22Rv1 (cell line): ENCODE measurements at regions not wholly inside any gene's neighbourhood (a gene's known extent, or its start where the extent isn't known, plus 50 kb on each side); places are given as distances from the start of the nearest gene placed in this dataset.

ENCODE experiments used
- CTCF ChIP-seq: fragments of 450-650 bp; IDR thresholded peaks from 2 replicates; pipeline ENCODE4 v1.5.1; 2017; ENCODE audit warnings: mild to moderate bottlenecking
- ZFX ChIP-seq: fragments of 450-650 bp; IDR thresholded peaks from 2 replicates; pipeline ENCODE4 v1.6.1; 2017; ENCODE audit warnings: antibody characterized with exemption, borderline replicate concordance

GRCh38 chr2:188898261-188898660 lies 75.9 kb upstream of the COL3A1 start:
- TF ChIP-seq CTCF: no peak
- no peak for TF ChIP-seq ZFX
